ENCODE measurements at regions not wholly inside any gene's neighbourhood (a gene's known extent, or its start where the extent isn't known, plus 50 kb on each side); places are given as distances from the start of the nearest gene placed in this dataset.

DNA sequence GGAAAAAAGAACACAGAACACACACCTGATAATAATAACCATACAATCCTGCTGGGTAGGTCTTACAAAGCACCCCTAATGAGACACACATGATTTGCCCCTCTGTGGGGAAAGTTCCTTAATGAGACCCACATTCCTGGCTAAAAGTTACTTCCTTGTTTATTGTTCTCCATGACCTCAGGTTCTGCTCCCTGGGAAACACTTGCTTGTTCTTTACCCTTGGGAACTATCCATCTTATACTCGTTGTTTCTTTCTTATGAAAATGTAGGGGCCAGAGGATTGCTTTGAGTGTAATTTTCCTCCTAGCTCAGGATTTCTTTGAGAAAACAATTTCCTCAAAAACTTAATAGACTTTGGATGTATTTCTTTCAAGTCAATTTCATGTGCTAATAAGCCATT, 52.1 kb upstream of the PCDH10 start:
- DNase-seq = no peak
